H1 (cell line): ENCODE measurements at regions not wholly inside any gene's neighbourhood (a gene's known extent, or its start where the extent isn't known, plus 50 kb on each side); places are given as distances from the start of the nearest gene placed in this dataset.

Experiments
- CTCF ChIA-PET: fragments of 300-600 bp; sonication (Branson Sonifier 250); formaldehyde crosslinking; loops from one replicate; lab custom pipeline; 2021; ENCODE audit not compliant: partially characterized antibody; lab: Charles Lee
- POLR2A ChIA-PET: fragments of 300-600 bp; sonication (Branson Sonifier 250); formaldehyde crosslinking; loops from one replicate; lab custom pipeline; 2021; ENCODE audit warnings: inconsistent platforms; ENCODE audit not compliant: partially characterized antibody; lab: Charles Lee
- DNase-seq, 2 experiments: peaks; one replicate each; pipeline versions ENCODE4 v3.0.0 to v3.0.0-alpha.2; 2010 to 2022; ENCODE audit warnings: low spot score in 2 of 2, low read depth in 1 of 2, mixed read lengths in 1 of 2
- FAIRE-seq: peaks from 2 replicates; lab custom pipeline; 2011; peaks lifted over from hg19 to GRCh38; lab: Jason Lieb, UNC
- H2AFZ ChIP-seq: 2 replicates; pipeline ENCODE4 v1.8.1; 2012; ENCODE audit warnings: low read length, inconsistent platforms
- H2AK5ac ChIP-seq: 2 replicates; pipeline ENCODE4 v1.6.1; 2013; ENCODE audit warnings: low read depth, low read length
- H2BK120ac ChIP-seq: replicated peaks from 2 replicates; pipeline ENCODE3; 2013; ENCODE audit warnings: low read depth, low read length, inconsistent platforms
- H2BK12ac ChIP-seq: 2 replicates; pipeline ENCODE4 v1.6.1; 2013; ENCODE audit warnings: low read depth, low read length
- H2BK15ac ChIP-seq: 2 replicates; pipeline ENCODE4 v1.6.1; 2013; ENCODE audit warnings: low read length
- H2BK20ac ChIP-seq: 2 replicates; pipeline ENCODE4 v1.6.1; 2013; ENCODE audit warnings: low read length
- H2BK5ac ChIP-seq: 2 replicates; pipeline ENCODE4 v1.6.1; 2013; ENCODE audit warnings: low read depth, low read length
- H3K14ac ChIP-seq: 2 replicates; pipeline ENCODE4 v1.6.1; 2013; ENCODE audit warnings: inconsistent platforms; ENCODE audit not compliant: insufficient read length
- H3K18ac ChIP-seq: 2 replicates; pipeline ENCODE4 v1.6.1; 2013; ENCODE audit warnings: low read length; ENCODE audit errors: extremely low read depth
- H3K23ac ChIP-seq: 2 replicates; pipeline ENCODE4 v1.6.1; 2013; ENCODE audit warnings: inconsistent platforms; ENCODE audit not compliant: insufficient read length
- H3K23me2 ChIP-seq: 2 replicates; pipeline ENCODE4 v1.6.1; 2013; ENCODE audit warnings: low read depth, low read length
- H3K27ac ChIP-seq: 2 replicates; pipeline ENCODE4 v1.6.1; 2011; ENCODE audit warnings: low read depth, low read length, inconsistent platforms
- H3K27me3 ChIP-seq, 4 experiments: replicated peaks in 1 of 4; 1 replicate in 1 of 4; 2 replicates in 3 of 4; pipeline versions ENCODE4 v1.6.1 to v1.8.1; 2011 to 2013; ENCODE audit warnings: low read length in 3 of 4, mild to moderate bottlenecking in 3 of 4, inconsistent platforms in 2 of 4, mixed read lengths in 2 of 4, moderate library complexity in 1 of 4; ENCODE audit not compliant: control insufficient read depth in 3 of 4, insufficient read depth in 3 of 4; ENCODE audit errors: extremely low read depth in 1 of 4
- H3K36me3 ChIP-seq, 4 experiments: 2 replicates each; pipeline versions ENCODE4 v1.6.1 to v1.8.1; 2011 to 2013; ENCODE audit warnings: mild to moderate bottlenecking in 4 of 4, low read length in 3 of 4, moderate library complexity in 2 of 4, control low read depth in 1 of 4, inconsistent platforms in 1 of 4; ENCODE audit not compliant: insufficient read depth in 4 of 4, control insufficient read depth in 2 of 4
- H3K4ac ChIP-seq: replicated peaks from 2 replicates; pipeline ENCODE3; 2013; ENCODE audit warnings: low read length, low read depth, mixed read lengths, inconsistent platforms; ENCODE audit not compliant: insufficient read length
- H3K4me1 ChIP-seq, 4 experiments: replicated peaks in 1 of 4; 1 replicate in 1 of 4; 2 replicates in 3 of 4; pipeline versions ENCODE4 v1.6.1 to v1.8.1; 2011 to 2013; ENCODE audit warnings: low read length in 3 of 4, inconsistent platforms in 2 of 4, mixed read lengths in 1 of 4; ENCODE audit not compliant: insufficient read depth in 4 of 4, control insufficient read depth in 3 of 4
- H3K4me2 ChIP-seq, 2 experiments: 2 replicates each; pipeline versions ENCODE4 v1.6.1 to v1.8.1; 2011 to 2013; ENCODE audit warnings: low read depth in 2 of 2, low read length in 2 of 2, control low read depth in 1 of 2, inconsistent platforms in 1 of 2, mild to moderate bottlenecking in 1 of 2; ENCODE audit not compliant: insufficient read depth in 1 of 2
- H3K4me3 ChIP-seq, 4 experiments: fragments of 200-600, 300-600 bp in 1 of 4; sonication (generic), shearing (Covaris generic), sonication (Bioruptor Twin) in 1 of 4; 2 replicates each; pipeline versions ENCODE4 v1.5.1 to v1.8.1; 2011 to 2016; ENCODE audit warnings: low read length in 4 of 4, low read depth in 3 of 4, control low read depth in 2 of 4, inconsistent platforms in 2 of 4, mild to moderate bottlenecking in 2 of 4, mixed read lengths in 1 of 4, moderate library complexity in 1 of 4; ENCODE audit not compliant: insufficient read depth in 2 of 4; ENCODE audit errors: extremely low read depth in 1 of 4
- H3K56ac ChIP-seq: replicated peaks from 2 replicates; pipeline ENCODE3; 2013; ENCODE audit warnings: low read depth, mild to moderate bottlenecking, mixed read lengths, low read length, inconsistent platforms; ENCODE audit not compliant: insufficient read length
- H3K79me1 ChIP-seq: 2 replicates; pipeline ENCODE4 v1.6.1; 2013; ENCODE audit warnings: low read depth, low read length, control low read depth
- H3K79me2 ChIP-seq, 2 experiments: 2 replicates each; pipeline versions ENCODE4 v1.6.1 to v1.8.1; 2012 to 2013; ENCODE audit warnings: low read length in 2 of 2, mild to moderate bottlenecking in 2 of 2, inconsistent platforms in 1 of 2; ENCODE audit not compliant: insufficient read depth in 2 of 2, control insufficient read depth in 1 of 2
- H3K9ac ChIP-seq, 4 experiments: replicated peaks in 1 of 4; 1 replicate in 1 of 4; 2 replicates in 3 of 4; pipeline versions ENCODE4 v1.6.1 to v1.8.1; 2011 to 2013; ENCODE audit warnings: low read depth in 3 of 4, low read length in 3 of 4, control low read depth in 2 of 4, mild to moderate bottlenecking in 2 of 4, moderate library complexity in 2 of 4, inconsistent platforms in 1 of 4; ENCODE audit errors: extremely low read depth in 1 of 4
- H3K9me3 ChIP-seq, 2 experiments: 2 replicates each; pipeline versions ENCODE4 v1.6.1 to v1.8.1; 2012 to 2013; ENCODE audit warnings: mild to moderate bottlenecking in 2 of 2, moderate library complexity in 2 of 2, control low read depth in 1 of 2, inconsistent platforms in 1 of 2, low read depth in 1 of 2, low read length in 1 of 2, mixed read lengths in 1 of 2; ENCODE audit not compliant: insufficient read depth in 2 of 2
- H4K20me1 ChIP-seq, 2 experiments: replicated peaks in 1 of 2; 2 replicates each; pipeline versions ENCODE3 to v1.8.1; 2011 to 2013; ENCODE audit warnings: inconsistent platforms in 2 of 2, low read length in 2 of 2, mild to moderate bottlenecking in 1 of 2; ENCODE audit not compliant: insufficient read depth in 2 of 2, control insufficient read depth in 1 of 2
- H4K5ac ChIP-seq: 2 replicates; pipeline ENCODE4 v1.6.1; 2013; ENCODE audit warnings: low read length, low read depth, mixed read lengths, inconsistent platforms; ENCODE audit not compliant: insufficient read length
- H4K8ac ChIP-seq: 2 replicates; pipeline ENCODE4 v1.8.0; 2013; ENCODE audit warnings: mild to moderate bottlenecking, moderate library complexity, low read length, inconsistent platforms; ENCODE audit not compliant: insufficient read depth; ENCODE audit errors: extremely low read depth
- H4K91ac ChIP-seq: replicated peaks from 2 replicates; pipeline ENCODE3; 2013; ENCODE audit warnings: low read length, mixed read lengths, inconsistent platforms; ENCODE audit not compliant: insufficient read length
- RAD21 ChIP-seq, 2 experiments: IDR thresholded peaks in 1 of 2; conservative IDR thresholded peaks in 1 of 2; 2 replicates each; pipeline ENCODE4 v1.6.1; 2011; ENCODE audit warnings: low read depth in 2 of 2, low read length in 2 of 2, improper control_type of control experiment in 1 of 2, inconsistent platforms in 1 of 2, mild to moderate bottlenecking in 1 of 2, moderate library complexity in 1 of 2
- SUZ12 ChIP-seq: fragments of 200-600 bp; sonication (generic); IDR thresholded peaks from 2 replicates; pipeline ENCODE4 v1.6.1; 2012; ENCODE audit warnings: mild to moderate bottlenecking, inconsistent platforms, low read length, moderate library complexity, mixed read lengths
- TBP ChIP-seq: IDR thresholded peaks from 2 replicates; pipeline ENCODE4 v1.6.1; 2011; ENCODE audit warnings: low read depth, low read length, improper control_type of control experiment
- WGBS, 2 experiments: shearing (Covaris generic) in 1 of 2; methylation state at CpG; one replicate each; pipeline versions ENCODE4 v1.1.6 to v1.1.7; 2013 to 2015; ENCODE audit warnings: low lambda C conversion rate in 2 of 2, mixed read lengths in 2 of 2, inconsistent platforms in 1 of 2, low coverage in 1 of 2, missing lambda C conversion rate in 1 of 2; ENCODE audit not compliant: insufficient replicate concordance in 2 of 2, insufficient coverage in 1 of 2, insufficient read length in 1 of 2; ENCODE audit errors: extremely low coverage in 1 of 2, missing lambda C conversion rate in 1 of 2; 5-methylcytosine and 5-hydroxymethylcytosine counted together

DNA sequence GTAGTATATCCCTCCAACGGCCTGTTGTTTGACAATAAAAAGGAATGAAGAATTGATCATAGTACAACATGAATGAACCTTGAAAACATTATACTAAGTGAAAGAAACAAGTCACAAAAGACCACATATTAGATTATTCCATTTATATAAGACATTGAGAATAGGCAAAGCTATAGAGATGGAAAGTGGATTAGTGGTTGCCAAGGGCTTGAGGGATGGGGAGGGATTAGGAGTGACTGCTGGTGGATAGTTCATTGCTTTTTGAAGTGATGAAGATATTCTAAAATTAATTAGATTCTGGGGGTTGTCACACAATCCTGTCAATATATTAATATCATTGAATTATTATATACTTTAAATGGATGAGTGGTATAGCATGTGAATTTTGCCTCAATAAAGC, 142.5 kb upstream of the DPT start:
- POLR2A ChIA-PET: no interaction called here
- Histone ChIP-seq H3K23ac (no peak overlapping the region), H3K14ac (no peak overlapping the region), H3K27ac (no peak overlapping the region), H3K79me2 (no peaks in the 10 kb centered on the region), H4K8ac (no peak overlapping the region), H3K36me3 (no peaks in the 10 kb centered on the region), H2BK12ac (no peak overlapping the region), H2BK5ac (no peak overlapping the region), H3K23me2 (no peaks in the 10 kb centered on the region), H2AK5ac (no peak overlapping the region), H4K5ac (no peak overlapping the region), H3K9me3 (no peaks in the 10 kb centered on the region; a peak in 1 of 4 replicates), H3K9ac (no peak overlapping the region), H4K91ac (no peak overlapping the region), H2BK15ac (no peak overlapping the region), H3K18ac (no peak overlapping the region), H3K4ac (no peak overlapping the region), H3K56ac (no peak overlapping the region), H3K4me1 (no peaks in the 10 kb centered on the region), H2BK20ac (no peak overlapping the region), H4K20me1 (no peaks in the 10 kb centered on the region), H3K27me3 (no peaks in the 10 kb centered on the region), H2BK120ac (no peak overlapping the region), H3K4me2 (no peak overlapping the region), H3K79me1 (no peaks in the 10 kb centered on the region), H2AFZ (no peak overlapping the region), H3K4me3 (no peak overlapping the region)
- no peak for FAIRE-seq
- no peak for TF ChIP-seq TBP
- no peak for TF ChIP-seq SUZ12
- no peak for TF ChIP-seq RAD21 (IDR thresholded peaks at IDR 0.05 in 1 of 2, conservative IDR thresholded peaks at IDR 0.05 in 1 of 2; ENCODE audit: low read depth in 2 of 2, low read length in 2 of 2)
- CTCF ChIA-PET: no interaction called here
- WGBS, 2 experiments: 100% methylated on average over 1 of the region's 1 CpG; no CpG with 5 or more reads in 1 of the 2 experiments
- no peak for DNase-seq
